ENCODE measurements at regions not wholly inside any gene's neighbourhood (a gene's known extent, or its start where the extent isn't known, plus 50 kb on each side); places are given as distances from the start of the nearest gene placed in this dataset.
A peak's percentile ranks its signal among the peaks of the same experiment; 100 is the strongest.

DNA sequence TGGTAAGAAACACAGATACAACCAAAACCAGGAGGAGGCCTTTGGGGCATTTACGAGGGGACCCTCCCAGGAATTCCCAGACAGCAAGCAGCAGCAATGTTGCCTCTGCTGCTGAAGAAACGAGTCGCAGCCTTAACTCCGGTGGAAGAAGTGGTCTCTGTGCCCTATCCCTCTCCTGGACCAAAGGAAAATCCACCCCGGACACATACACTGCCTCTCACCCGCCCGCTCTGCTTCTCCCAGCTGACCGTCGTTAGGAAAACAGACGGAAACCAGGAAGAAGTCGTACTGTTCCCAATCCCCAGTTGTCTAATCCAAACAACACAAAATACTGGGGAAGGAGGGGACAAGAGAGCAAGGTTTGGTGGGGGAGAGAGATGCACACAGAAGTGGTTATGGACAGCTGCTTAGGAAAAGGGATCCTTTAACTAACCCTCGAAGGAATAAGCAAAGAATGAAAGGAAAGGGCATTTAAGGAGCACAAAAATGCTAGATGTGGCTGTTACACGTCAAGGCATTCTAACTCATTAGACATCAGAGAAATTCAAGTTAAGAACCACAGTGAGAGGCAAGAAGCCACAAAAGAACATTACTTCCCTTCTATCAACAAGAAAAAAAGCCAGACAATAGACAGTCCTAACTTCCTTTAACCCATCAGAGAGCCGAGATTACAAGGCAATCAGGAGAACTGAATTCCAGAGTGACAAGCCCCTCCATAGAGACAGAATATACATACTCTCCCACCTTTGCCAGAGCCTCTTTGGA lies 71.9 kb downstream of the ACTL7B start:
- no peak for DNase-seq (ENCODE audit: extremely low spot score in 2 of 2)
- H3K4me3 ChIP-seq: no peak overlapping the region
- H3K36me3 ChIP-seq: no peaks in the 10 kb centered on the region
- intact Hi-C loops (cut with DNase I): no loop called here
- H3K27ac ChIP-seq: no peak overlapping the region
- no peaks in the 10 kb centered on the region for H3K27me3 ChIP-seq
- TF ChIP-seq POLR2A (IDR thresholded peaks at IDR 0.05): no peak
- TF ChIP-seq, protein P1, sequence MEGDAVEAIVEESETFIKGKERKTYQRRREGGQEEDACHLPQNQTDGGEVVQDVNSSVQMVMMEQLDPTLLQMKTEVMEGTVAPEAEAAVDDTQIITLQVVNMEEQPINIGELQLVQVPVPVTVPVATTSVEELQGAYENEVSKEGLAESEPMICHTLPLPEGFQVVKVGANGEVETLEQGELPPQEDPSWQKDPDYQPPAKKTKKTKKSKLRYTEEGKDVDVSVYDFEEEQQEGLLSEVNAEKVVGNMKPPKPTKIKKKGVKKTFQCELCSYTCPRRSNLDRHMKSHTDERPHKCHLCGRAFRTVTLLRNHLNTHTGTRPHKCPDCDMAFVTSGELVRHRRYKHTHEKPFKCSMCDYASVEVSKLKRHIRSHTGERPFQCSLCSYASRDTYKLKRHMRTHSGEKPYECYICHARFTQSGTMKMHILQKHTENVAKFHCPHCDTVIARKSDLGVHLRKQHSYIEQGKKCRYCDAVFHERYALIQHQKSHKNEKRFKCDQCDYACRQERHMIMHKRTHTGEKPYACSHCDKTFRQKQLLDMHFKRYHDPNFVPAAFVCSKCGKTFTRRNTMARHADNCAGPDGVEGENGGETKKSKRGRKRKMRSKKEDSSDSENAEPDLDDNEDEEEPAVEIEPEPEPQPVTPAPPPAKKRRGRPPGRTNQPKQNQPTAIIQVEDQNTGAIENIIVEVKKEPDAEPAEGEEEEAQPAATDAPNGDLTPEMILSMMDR (IDR thresholded peaks at IDR 0.05): no peak
- no peak for TF ChIP-seq POLR2AphosphoS5 (IDR thresholded peaks at IDR 0.05; ENCODE audit: insufficient read depth in 1 of 2, low read depth in 1 of 2)
- H3K4me1 ChIP-seq: peaks cover 13% of the 10 kb centered on the region
- H3K9me3 ChIP-seq: no peaks in the 10 kb centered on the region

DNA sequence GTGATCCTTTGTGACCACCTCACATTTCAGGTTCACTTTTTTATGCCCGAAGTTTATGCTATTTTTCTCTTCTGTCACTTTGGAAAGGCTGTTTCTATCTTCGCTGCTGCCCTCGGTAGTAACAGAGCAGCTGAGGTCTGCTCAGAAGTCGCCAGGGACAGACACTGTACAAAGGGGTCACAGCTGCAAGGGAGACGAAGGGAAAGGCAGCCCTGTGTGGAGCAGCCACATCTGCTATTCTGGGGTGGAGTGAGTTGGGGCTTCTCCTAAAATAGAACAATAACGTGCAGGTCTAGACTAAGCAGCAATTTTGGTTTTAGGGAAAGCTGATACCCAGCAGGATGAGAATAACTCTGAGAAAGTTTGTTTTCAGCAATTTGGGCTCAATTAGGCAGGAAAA lies 72.5 kb downstream of the ACTL7B start:
- intact Hi-C loops (cut with DNase I): no loop called here
- Histone ChIP-seq H3K4me1 (peaks cover 13% of the 10 kb centered on the region), H3K36me3 (no peaks in the 10 kb centered on the region), H3K27ac (no peak overlapping the region), H3K4me3 (no peak overlapping the region), H3K27me3 (no peaks in the 10 kb centered on the region), H3K9me3 (no peaks in the 10 kb centered on the region)
- TF ChIP-seq, protein P1 (IDR thresholded peaks at IDR 0.05): no peak
- TF ChIP-seq POLR2A (IDR thresholded peaks at IDR 0.05) (no peak), POLR2AphosphoS5 (IDR thresholded peaks at IDR 0.05; ENCODE audit: insufficient read depth in 1 of 2, low read depth in 1 of 2) (no peak)
- no peak for DNase-seq (ENCODE audit: extremely low spot score in 2 of 2)

DNA sequence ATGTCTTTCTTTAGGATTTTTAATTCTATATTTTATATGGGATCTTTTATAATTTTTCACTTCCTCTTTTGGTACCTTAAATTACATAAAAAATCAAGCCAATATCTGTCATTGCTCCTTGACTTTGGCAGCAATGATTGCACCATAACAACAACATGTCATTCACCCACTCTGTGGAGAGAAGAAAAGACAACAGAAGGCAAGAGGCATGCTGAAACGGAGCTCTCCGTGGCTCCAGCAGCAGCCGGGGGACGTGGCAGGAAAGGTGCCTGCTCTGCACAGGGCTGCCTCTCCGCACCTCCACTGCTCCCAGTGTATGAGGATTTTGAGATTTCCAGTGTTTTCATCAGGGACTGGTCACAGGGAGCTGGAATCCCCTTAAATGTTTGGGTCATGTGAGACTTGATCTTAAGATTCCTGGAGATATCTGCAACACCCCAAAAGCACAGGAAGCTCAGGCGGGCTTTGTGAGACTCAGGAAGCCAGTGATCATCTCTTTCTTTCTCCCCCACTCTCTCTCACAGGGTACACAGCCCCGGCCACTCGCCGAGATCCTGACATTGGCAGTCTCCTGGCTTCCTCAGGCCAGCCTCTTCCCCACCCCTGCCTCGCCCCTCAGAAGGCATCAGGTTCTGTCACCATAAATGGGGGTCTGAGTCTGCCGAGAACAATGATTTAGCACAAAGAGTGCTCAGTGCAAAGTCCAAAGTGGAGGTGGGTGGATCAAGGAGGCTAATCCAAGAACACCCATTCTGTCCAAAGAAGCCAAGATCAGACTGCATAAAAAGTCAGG lies 74.6 kb downstream of the ACTL7B start:
- TF ChIP-seq, protein P1 (IDR thresholded peaks at IDR 0.05): no peak
- peak in 1 of 2 donors; percentile 18 for TF ChIP-seq POLR2AphosphoS5 (IDR thresholded peaks at IDR 0.05; ENCODE audit: insufficient read depth in 1 of 2, low read depth in 1 of 2)
- Histone ChIP-seq H3K27me3 (no peaks in the 10 kb centered on the region), H3K36me3 (no peaks in the 10 kb centered on the region), H3K4me3 (no peak overlapping the region), H3K27ac (no peak overlapping the region), H3K4me1 (no peaks in the 10 kb centered on the region), H3K9me3 (no peaks in the 10 kb centered on the region)
- DNase-seq (ENCODE audit: extremely low spot score in 2 of 2): no peak
- intact Hi-C loops (cut with DNase I): no loop called here

DNA sequence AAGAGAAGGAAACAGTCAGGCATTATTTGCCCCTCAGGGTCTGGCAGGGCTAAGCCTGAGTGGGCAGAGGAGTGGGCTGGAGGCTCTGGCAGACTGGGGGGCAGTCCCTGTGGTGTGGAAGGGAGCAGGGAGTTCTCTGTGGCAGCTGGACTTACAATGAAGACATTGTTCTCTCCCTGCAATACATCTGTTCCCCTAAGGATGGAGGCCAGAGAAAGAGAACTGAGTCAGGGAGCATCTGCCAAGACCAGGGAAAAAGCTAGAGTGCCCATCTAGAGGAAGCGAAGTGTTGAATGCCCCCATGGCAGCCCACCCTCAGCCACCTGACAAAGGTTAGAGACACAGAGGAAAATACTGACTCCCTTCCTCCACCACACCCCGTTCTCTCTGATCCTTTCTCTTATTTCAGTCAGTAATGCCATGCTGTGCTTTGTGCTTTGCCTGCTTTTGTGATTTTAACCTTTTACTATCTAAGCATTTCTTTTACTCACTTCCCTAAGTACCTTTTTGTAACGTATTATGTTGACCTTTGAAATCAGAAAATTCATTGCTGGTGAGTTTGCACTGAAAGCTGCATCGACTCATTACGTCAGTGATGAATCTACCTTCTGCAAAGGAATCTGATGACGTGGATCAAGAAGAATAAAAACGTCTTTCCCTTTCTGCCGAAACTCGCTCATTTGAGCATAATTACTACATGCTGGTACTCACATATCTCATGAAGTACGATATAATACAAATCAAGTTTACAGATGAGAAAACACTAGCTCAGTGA lies 76.0 kb downstream of the ACTL7B start:
- no peaks in the 10 kb centered on the region for H3K36me3 ChIP-seq
- no peaks in the 10 kb centered on the region for H3K4me1 ChIP-seq
- intact Hi-C loops (cut with DNase I): no loop called here
- no peaks in the 10 kb centered on the region for H3K27me3 ChIP-seq
- no peaks in the 10 kb centered on the region for H3K9me3 ChIP-seq
- TF ChIP-seq POLR2AphosphoS5 (IDR thresholded peaks at IDR 0.05; ENCODE audit: insufficient read depth in 1 of 2, low read depth in 1 of 2): no peak
- TF ChIP-seq, protein P1 (IDR thresholded peaks at IDR 0.05): no peak
- no peak for TF ChIP-seq POLR2A (IDR thresholded peaks at IDR 0.05)
- no peak overlapping the region for H3K4me3 ChIP-seq
- no peak overlapping the region for H3K27ac ChIP-seq
- DNase-seq (ENCODE audit: extremely low spot score in 2 of 2): no peak

Data from vagina (tissue), 2 donors.